B cell (primary cell): ENCODE measurements at regions not wholly inside any gene's neighbourhood (a gene's known extent, or its start where the extent isn't known, plus 50 kb on each side); places are given as distances from the start of the nearest gene placed in this dataset.

Source experiments
- EZH2 ChIP-seq: IDR thresholded peaks from 2 replicates; pipeline ENCODE4 v1.6.1; 2012; ENCODE audit warnings: borderline replicate concordance, low read depth, mild to moderate bottlenecking, moderate library complexity, low read length; ENCODE audit not compliant: insufficient read depth, poor library complexity, severe bottlenecking
- TF ChIP-seq, protein P1 (sequence below): fragments of 200-600 bp; IDR thresholded peaks from one replicate; pipeline ENCODE4 v1.8.0; 2022; ENCODE audit warnings: antibody characterized with exemption, mild to moderate bottlenecking

DNA sequence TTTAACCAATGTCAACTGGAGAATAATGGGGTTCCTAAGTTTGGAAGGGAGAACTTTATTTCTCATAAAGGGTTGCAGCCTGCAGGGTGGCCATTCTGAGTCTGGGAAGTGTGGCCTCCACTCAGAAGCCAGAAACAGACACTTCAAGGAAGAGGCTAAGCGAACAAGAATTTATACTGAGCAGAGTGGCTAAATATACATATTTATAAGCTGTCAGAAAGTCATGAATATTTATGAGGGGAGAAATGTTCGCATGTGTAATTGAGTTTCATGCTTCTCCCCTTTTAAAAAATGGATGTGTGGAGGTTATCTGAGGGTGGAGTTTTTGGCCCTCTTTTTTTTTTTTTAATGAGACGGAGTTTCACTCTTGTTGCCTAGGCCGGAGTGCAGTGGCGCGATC, 78.1 kb upstream of the PLAC8 start:
- TF ChIP-seq, protein P1, sequence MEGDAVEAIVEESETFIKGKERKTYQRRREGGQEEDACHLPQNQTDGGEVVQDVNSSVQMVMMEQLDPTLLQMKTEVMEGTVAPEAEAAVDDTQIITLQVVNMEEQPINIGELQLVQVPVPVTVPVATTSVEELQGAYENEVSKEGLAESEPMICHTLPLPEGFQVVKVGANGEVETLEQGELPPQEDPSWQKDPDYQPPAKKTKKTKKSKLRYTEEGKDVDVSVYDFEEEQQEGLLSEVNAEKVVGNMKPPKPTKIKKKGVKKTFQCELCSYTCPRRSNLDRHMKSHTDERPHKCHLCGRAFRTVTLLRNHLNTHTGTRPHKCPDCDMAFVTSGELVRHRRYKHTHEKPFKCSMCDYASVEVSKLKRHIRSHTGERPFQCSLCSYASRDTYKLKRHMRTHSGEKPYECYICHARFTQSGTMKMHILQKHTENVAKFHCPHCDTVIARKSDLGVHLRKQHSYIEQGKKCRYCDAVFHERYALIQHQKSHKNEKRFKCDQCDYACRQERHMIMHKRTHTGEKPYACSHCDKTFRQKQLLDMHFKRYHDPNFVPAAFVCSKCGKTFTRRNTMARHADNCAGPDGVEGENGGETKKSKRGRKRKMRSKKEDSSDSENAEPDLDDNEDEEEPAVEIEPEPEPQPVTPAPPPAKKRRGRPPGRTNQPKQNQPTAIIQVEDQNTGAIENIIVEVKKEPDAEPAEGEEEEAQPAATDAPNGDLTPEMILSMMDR = no peak
- no peak for TF ChIP-seq EZH2
